Keratinocyte (primary cell): ENCODE measurements at regions not wholly inside any gene's neighbourhood (a gene's known extent, or its start where the extent isn't known, plus 50 kb on each side); places are given as distances from the start of the nearest gene placed in this dataset.

Source experiments
- DNase-seq: peaks from one replicate; pipeline ENCODE4 v3.0.0-alpha.2; 2011; ENCODE audit warnings: low read depth, missing footprints, low spot score
- FAIRE-seq: peaks from 2 replicates; lab custom pipeline; 2011; peaks lifted over from hg19 to GRCh38; lab: Jason Lieb, UNC
- H2AFZ ChIP-seq: 2 replicates; pipeline ENCODE4 v1.6.0; 2012; ENCODE audit warnings: low read length, control low read depth, inconsistent platforms; ENCODE audit not compliant: control insufficient read depth
- H3K27ac ChIP-seq: 2 replicates; pipeline ENCODE4 v1.5.1; 2011; ENCODE audit warnings: low read length; ENCODE audit not compliant: control insufficient read depth, insufficient read depth
- H3K27me3 ChIP-seq: 3 replicates; pipeline ENCODE4 v1.6.0; 2011; ENCODE audit warnings: low read length; ENCODE audit not compliant: control insufficient read depth, insufficient read depth; ENCODE audit errors: extremely low read depth
- H3K36me3 ChIP-seq, 2 experiments: 2 replicates in 1 of 2; 3 replicates in 1 of 2; pipeline ENCODE4 v1.5.1; 2011; ENCODE audit warnings: low read length in 2 of 2, mild to moderate bottlenecking in 1 of 2; ENCODE audit not compliant: control insufficient read depth in 2 of 2, insufficient read depth in 2 of 2; ENCODE audit errors: extremely low read depth in 1 of 2
- H3K4me1 ChIP-seq: 3 replicates; pipeline ENCODE4 v1.5.1; 2011; ENCODE audit warnings: low read length; ENCODE audit not compliant: control insufficient read depth, insufficient read depth; ENCODE audit errors: extremely low read depth
- H3K4me2 ChIP-seq: 3 replicates; pipeline ENCODE4 v1.6.0; 2011; ENCODE audit warnings: low read depth, low read length; ENCODE audit not compliant: control insufficient read depth, insufficient read depth; ENCODE audit errors: extremely low read depth
- H3K4me3 ChIP-seq, 3 experiments: fragments of 200-600 bp in 1 of 3; sonication (generic) in 1 of 3; 2 replicates in 2 of 3; 3 replicates in 1 of 3; pipeline ENCODE4 v1.5.1; 2011 to 2016; ENCODE audit warnings: low read length in 3 of 3, mild to moderate bottlenecking in 3 of 3, control low read depth in 2 of 3, inconsistent platforms in 1 of 3, low read depth in 1 of 3, mixed read lengths in 1 of 3, mixed run types in 1 of 3, moderate library complexity in 1 of 3; ENCODE audit not compliant: control insufficient read depth in 2 of 3, insufficient read depth in 2 of 3; ENCODE audit errors: extremely low read depth in 1 of 3
- H3K79me2 ChIP-seq: 2 replicates; pipeline ENCODE4 v1.6.0; 2012; ENCODE audit warnings: low read length; ENCODE audit not compliant: control insufficient read depth, insufficient read depth
- H3K9ac ChIP-seq: 3 replicates; pipeline ENCODE4 v1.6.0; 2011; ENCODE audit warnings: low read length; ENCODE audit not compliant: control insufficient read depth, insufficient read depth; ENCODE audit errors: extremely low read depth
- H3K9me1 ChIP-seq: 3 replicates; pipeline ENCODE4 v1.6.0; 2011; ENCODE audit warnings: low read length; ENCODE audit not compliant: control insufficient read depth, insufficient read depth; ENCODE audit errors: extremely low read depth
- H3K9me3 ChIP-seq: 2 replicates; pipeline ENCODE4 v1.5.1; 2012; ENCODE audit warnings: low read depth, low read length; ENCODE audit not compliant: control insufficient read depth
- H4K20me1 ChIP-seq: 3 replicates; pipeline ENCODE4 v1.6.0; 2011; ENCODE audit warnings: low read length; ENCODE audit not compliant: control insufficient read depth, insufficient read depth; ENCODE audit errors: extremely low read depth
- CTCF ChIP-seq, 3 experiments: IDR thresholded peaks in 1 of 3; conservative IDR thresholded peaks in 1 of 3; optimal IDR thresholded peaks in 1 of 3; 2 replicates in 2 of 3; 3 replicates in 1 of 3; pipeline versions ENCODE3 to v1.5.1; 2011; ENCODE audit warnings: low read length in 3 of 3, mild to moderate bottlenecking in 3 of 3, moderate library complexity in 2 of 3, control low read depth in 1 of 3, inconsistent platforms in 1 of 3; ENCODE audit not compliant: insufficient read depth in 2 of 3; ENCODE audit errors: extremely low read depth in 1 of 3
- EZH2 ChIP-seq: IDR thresholded peaks from one replicate; pipeline ENCODE4 v1.6.1; 2012; ENCODE audit warnings: inconsistent platforms, mild to moderate bottlenecking, low read length, moderate library complexity
- dilution Hi-C: fragments of 300-500 bp; cut with MboI; formaldehyde crosslinking; loops from one replicate; pipeline ENCODE4 v1.7.0; 2020; ENCODE audit warnings: low sequenced_read_pairs; ENCODE audit not compliant: extremely low pct_ligation_motif_present

DNA sequence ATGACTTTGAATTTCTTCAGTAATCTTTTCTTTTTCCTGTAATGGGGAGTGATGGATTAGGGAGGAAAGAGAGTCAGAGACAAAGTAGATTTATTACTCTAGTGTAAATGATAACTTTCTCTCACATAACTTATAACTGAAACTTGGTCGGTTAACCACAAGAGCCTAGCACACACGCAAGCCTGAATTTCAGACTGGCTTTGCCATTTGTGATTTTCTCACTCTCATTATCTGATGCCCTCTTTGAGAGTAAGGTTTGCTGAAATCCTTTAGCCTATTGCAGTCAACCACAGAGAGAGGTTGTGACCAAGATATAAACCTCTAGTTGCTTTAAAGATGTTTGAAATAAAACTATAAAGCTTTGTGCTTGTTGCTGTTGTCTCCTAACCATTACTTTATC is 117.9 kb upstream of the NETO1 start:
- dilution Hi-C loops: no loop called here
- H3K4me2 ChIP-seq: no peak overlapping the region
- no peak overlapping the region for H3K4me3 ChIP-seq
- H3K27me3 ChIP-seq: no peaks in the 10 kb centered on the region
- no peaks in the 10 kb centered on the region for H3K36me3 ChIP-seq
- no peak for FAIRE-seq
- H4K20me1 ChIP-seq: no peaks in the 10 kb centered on the region
- H3K27ac ChIP-seq: no peak overlapping the region
- H3K9me1 ChIP-seq: no peaks in the 10 kb centered on the region
- no peak overlapping the region for H3K9ac ChIP-seq
- no peak for DNase-seq
- no peaks in the 10 kb centered on the region for H3K79me2 ChIP-seq
- peaks cover 5% of the 10 kb centered on the region for H3K4me1 ChIP-seq
- TF ChIP-seq EZH2: no peak
- TF ChIP-seq CTCF (optimal IDR thresholded peaks at IDR 0.05 in 1 of 3, IDR thresholded peaks at IDR 0.05 in 1 of 3, conservative IDR thresholded peaks at IDR 0.05 in 1 of 3; ENCODE audit: extremely low read depth in 1 of 3, insufficient read depth in 2 of 3, low read length in 3 of 3): no peak
- H3K9me3 ChIP-seq: no peaks in the 10 kb centered on the region
- H2AFZ ChIP-seq: no peak overlapping the region

DNA sequence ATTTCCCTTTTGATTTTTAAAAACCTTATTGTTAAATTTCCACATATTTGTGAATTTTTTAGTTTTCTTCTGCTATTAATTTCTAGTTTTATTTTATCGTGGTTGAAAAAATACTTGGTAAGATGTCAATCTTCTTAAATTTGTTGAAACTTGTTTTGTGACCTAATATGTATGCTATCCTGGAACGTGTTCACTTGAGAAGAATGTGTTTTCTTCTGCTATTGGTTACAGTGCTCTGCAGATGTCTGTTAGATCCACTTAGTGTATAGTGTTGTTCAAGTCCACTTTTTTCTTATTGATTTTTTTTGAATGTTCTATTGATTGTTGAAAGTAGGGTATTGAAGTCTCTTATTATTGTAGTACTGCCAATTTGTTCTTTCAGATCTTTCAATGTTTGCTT is 116.5 kb upstream of the NETO1 start:
- Histone ChIP-seq H3K9ac (no peak overlapping the region), H3K79me2 (no peaks in the 10 kb centered on the region), H3K4me2 (no peak overlapping the region), H3K4me1 (peaks cover 5% of the 10 kb centered on the region), H3K9me3 (no peaks in the 10 kb centered on the region), H2AFZ (no peak overlapping the region), H3K27me3 (no peaks in the 10 kb centered on the region), H3K4me3 (no peak overlapping the region), H3K9me1 (no peaks in the 10 kb centered on the region), H3K36me3 (no peaks in the 10 kb centered on the region), H3K27ac (no peak overlapping the region), H4K20me1 (no peaks in the 10 kb centered on the region)
- TF ChIP-seq CTCF (optimal IDR thresholded peaks at IDR 0.05 in 1 of 3, IDR thresholded peaks at IDR 0.05 in 1 of 3, conservative IDR thresholded peaks at IDR 0.05 in 1 of 3; ENCODE audit: extremely low read depth in 1 of 3, insufficient read depth in 2 of 3, low read length in 3 of 3): no peak
- TF ChIP-seq EZH2: no peak
- DNase-seq: no peak
- no peak for FAIRE-seq
- dilution Hi-C loops: no loop called here
